LNCaP clone FGC (cell line): ENCODE measurements at regions not wholly inside any gene's neighbourhood (a gene's known extent, or its start where the extent isn't known, plus 50 kb on each side); places are given as distances from the start of the nearest gene placed in this dataset.
A peak's percentile ranks its signal among the peaks of the same experiment; 100 is the strongest.
"Not testable (repeated sequence)": the region's sequence is repeated elsewhere in the genome, so short reads cannot be mapped to it uniquely, and the experiment has no call there.

ENCODE experiments used
- DNase-seq: peaks from one replicate; pipeline ENCODE4 v3.0.0-alpha.2; 2011; ENCODE audit warnings: low read depth
- H3K4me3 ChIP-seq: 2 replicates; pipeline ENCODE4 v1.5.1; 2011; ENCODE audit warnings: mild to moderate bottlenecking, low read depth, low read length, control low read depth
- TF ChIP-seq, protein P1 (sequence below): IDR thresholded peaks from 2 replicates; pipeline ENCODE4 v1.5.1; 2012; ENCODE audit warnings: mild to moderate bottlenecking; ENCODE audit not compliant: control insufficient read depth, insufficient read depth; ENCODE audit errors: extremely low read depth

GRCh38 chr11:134945993-134946392, 534.0 kb upstream of the B3GAT1 start:
- H3K4me3 ChIP-seq = no peak overlapping the region
- DNase-seq = no peak
- TF ChIP-seq, protein P1, sequence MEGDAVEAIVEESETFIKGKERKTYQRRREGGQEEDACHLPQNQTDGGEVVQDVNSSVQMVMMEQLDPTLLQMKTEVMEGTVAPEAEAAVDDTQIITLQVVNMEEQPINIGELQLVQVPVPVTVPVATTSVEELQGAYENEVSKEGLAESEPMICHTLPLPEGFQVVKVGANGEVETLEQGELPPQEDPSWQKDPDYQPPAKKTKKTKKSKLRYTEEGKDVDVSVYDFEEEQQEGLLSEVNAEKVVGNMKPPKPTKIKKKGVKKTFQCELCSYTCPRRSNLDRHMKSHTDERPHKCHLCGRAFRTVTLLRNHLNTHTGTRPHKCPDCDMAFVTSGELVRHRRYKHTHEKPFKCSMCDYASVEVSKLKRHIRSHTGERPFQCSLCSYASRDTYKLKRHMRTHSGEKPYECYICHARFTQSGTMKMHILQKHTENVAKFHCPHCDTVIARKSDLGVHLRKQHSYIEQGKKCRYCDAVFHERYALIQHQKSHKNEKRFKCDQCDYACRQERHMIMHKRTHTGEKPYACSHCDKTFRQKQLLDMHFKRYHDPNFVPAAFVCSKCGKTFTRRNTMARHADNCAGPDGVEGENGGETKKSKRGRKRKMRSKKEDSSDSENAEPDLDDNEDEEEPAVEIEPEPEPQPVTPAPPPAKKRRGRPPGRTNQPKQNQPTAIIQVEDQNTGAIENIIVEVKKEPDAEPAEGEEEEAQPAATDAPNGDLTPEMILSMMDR = no peak

GRCh38 chr11:134944986-134945385, 532.9 kb upstream of the B3GAT1 start:
- TF ChIP-seq, protein P1 = no peak
- DNase-seq = no peak

DNA sequence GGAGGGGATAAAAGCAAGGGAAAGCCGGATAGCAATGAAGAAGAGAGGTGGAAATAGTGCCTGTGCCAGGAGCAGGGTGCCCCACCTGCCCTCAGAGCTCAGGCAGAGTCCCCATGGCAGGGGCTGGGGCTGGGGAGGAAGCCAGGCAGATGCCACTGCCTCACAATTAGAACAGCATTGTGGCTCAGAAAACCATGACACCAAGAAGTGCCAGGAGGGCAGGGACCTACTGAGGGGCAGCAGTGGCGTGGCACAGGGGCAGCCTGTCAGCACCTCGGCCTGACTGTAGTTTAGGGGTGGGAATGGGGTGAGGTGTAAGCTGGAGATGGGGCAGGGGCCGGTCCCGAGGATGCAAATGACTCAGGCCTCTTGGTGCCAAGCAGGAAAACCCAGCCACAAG, 532.1 kb upstream of the B3GAT1 start:
- DNase-seq = no peak
- TF ChIP-seq, protein P1 = no peak

More at GRCh38 chr11:134944986-134945385, 532.9 kb upstream of the B3GAT1 start:
- H3K4me3 ChIP-seq = no peak overlapping the region

DNA sequence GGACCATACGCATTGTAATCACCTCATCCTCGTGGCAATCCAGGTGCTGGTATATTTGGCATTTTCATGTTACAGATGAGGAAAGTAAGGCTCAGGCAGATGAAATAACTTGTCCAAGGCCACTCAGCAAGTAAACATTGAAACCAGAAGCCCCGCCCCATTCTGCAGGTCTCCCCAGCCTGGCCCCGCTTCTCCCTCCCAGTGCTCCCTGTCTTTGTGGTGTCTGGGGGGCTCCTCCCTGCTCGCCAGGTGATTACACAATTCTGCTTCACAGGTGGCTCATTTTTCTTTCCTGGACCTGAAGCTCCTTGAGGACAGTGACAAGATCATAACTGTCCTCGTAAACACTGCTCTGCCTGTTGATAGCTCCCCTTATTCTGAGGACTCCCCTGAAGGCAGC, 531.5 kb upstream of the B3GAT1 start:
- H3K4me3 ChIP-seq = no peak overlapping the region
- TF ChIP-seq, protein P1 = no peak
- no peak for DNase-seq

More for the DNA sequence above, 532.1 kb upstream of the B3GAT1 start:
- H3K4me3 ChIP-seq = no peak overlapping the region

DNA sequence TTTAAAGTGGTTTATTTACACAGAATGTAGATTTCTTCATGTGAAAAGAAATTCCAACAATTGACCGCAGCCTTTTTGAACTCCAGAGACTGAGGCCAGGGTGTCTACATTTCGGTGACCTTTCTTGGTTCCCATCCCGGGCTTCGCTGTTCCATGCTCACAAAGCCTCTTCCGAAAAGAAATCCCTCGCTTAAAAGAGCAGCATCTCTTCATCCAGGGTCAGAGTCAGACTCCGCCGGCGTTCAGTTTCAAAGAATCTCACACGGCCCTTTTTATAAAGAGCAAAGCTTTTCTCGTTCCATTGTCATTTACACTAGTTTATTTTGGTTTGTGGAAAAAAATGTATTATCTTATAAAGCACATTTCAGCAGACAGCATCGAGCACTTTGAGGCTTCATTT, 530.6 kb upstream of the B3GAT1 start:
- no peak for DNase-seq
- H3K4me3 ChIP-seq = no peak overlapping the region
- TF ChIP-seq, protein P1 = no peak

- DNase-seq, H3K4me3 ChIP-seq: not testable (repeated sequence)
- TF ChIP-seq, protein P1 = 0 out of 2 replicates have a peak, but pooled peaks have one; percentile 7
Observed at GRCh38 chr11:134941936-134942600, 530.0 kb upstream of the B3GAT1 start.

DNA sequence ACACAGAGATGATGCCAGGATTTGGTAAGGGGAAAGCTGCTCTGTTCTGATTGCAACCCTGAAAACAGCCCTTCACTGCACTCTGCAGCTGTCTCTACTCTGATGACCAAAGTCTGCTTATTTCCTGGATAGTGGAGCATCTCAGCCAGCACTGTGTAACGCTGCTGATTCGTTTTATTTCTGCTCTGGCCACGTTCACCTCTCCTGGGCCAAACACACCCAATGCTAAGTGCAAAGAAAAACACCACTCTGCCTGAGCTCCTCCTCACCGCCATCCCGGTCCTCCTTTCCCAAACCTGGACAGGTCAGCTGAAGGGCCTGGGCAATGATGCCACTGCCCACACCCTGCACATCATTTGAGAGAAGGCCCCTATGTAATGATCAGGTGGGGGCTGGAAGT, 529.3 kb upstream of the B3GAT1 start:
- DNase-seq = no peak
- TF ChIP-seq, protein P1 = no peak
- no peak overlapping the region for H3K4me3 ChIP-seq
